ENCODE measurements at regions not wholly inside any gene's neighbourhood (a gene's known extent, or its start where the extent isn't known, plus 50 kb on each side); places are given as distances from the start of the nearest gene placed in this dataset.

- no peak overlapping the region for H2BK15ac ChIP-seq (ENCODE audit: low read depth, low read length)
- H3K27me3 Mint-ChIP-seq (ENCODE audit: low read depth) = no peaks in the 10 kb centered on the region
- no peak overlapping the region for H3K27ac ChIP-seq (ENCODE audit: insufficient read length, low read depth, low read length)
- H4K20me1 ChIP-seq (ENCODE audit: control insufficient read depth, insufficient read depth, insufficient read length) = no peaks in the 10 kb centered on the region
- no CpG with 5 or more reads among the region's 3 CpGs for WGBS (ENCODE audit: extremely low coverage, insufficient read length, low lambda C conversion rate)
- H2BK120ac ChIP-seq (ENCODE audit: low read depth, low read length, poor library complexity, severe bottlenecking) = no peak overlapping the region
- no peak overlapping the region for H3K9ac ChIP-seq (ENCODE audit: extremely low read depth, insufficient read length, low read length)
- no peak for DNase-seq
- H3K23me2 ChIP-seq (ENCODE audit: insufficient read length, low read depth, low read length, poor library complexity, severe bottlenecking) = no peaks in the 10 kb centered on the region
- no peaks in the 10 kb centered on the region for H3K79me1 ChIP-seq (ENCODE audit: insufficient read depth, low read depth, low read length, poor library complexity, severe bottlenecking)
- H3K4ac ChIP-seq (ENCODE audit: low read depth, low read length) = no peak overlapping the region
- no peaks in the 10 kb centered on the region for H3K79me2 ChIP-seq (ENCODE audit: insufficient read depth, low read length)
- H3K4me1 ChIP-seq (ENCODE audit: insufficient read depth, low read length) = no peaks in the 10 kb centered on the region
- no peak overlapping the region for H3T11ph ChIP-seq (ENCODE audit: low read length)
- no peak overlapping the region for H2BK12ac ChIP-seq (ENCODE audit: insufficient read length, low read depth, low read length)
- no peak overlapping the region for H4K8ac ChIP-seq (replicated peaks; ENCODE audit: insufficient read length, low read depth, low read length)
- no peak overlapping the region for H2BK5ac ChIP-seq (ENCODE audit: insufficient read length, low read length)
- no peak overlapping the region for H4K91ac ChIP-seq (ENCODE audit: insufficient read length, low read depth, low read length)
- H2BK20ac ChIP-seq (ENCODE audit: low read depth, low read length, poor library complexity, severe bottlenecking) = no peak overlapping the region
- no peak overlapping the region for H3K14ac ChIP-seq (ENCODE audit: insufficient read depth, low read length)
- H3K18ac ChIP-seq (ENCODE audit: insufficient read length, low read depth, low read length) = no peak overlapping the region
- no peaks in the 10 kb centered on the region for H3K9me3 ChIP-seq (ENCODE audit: control insufficient read depth, low read depth, low read length)
- TF ChIP-seq, protein P1, sequence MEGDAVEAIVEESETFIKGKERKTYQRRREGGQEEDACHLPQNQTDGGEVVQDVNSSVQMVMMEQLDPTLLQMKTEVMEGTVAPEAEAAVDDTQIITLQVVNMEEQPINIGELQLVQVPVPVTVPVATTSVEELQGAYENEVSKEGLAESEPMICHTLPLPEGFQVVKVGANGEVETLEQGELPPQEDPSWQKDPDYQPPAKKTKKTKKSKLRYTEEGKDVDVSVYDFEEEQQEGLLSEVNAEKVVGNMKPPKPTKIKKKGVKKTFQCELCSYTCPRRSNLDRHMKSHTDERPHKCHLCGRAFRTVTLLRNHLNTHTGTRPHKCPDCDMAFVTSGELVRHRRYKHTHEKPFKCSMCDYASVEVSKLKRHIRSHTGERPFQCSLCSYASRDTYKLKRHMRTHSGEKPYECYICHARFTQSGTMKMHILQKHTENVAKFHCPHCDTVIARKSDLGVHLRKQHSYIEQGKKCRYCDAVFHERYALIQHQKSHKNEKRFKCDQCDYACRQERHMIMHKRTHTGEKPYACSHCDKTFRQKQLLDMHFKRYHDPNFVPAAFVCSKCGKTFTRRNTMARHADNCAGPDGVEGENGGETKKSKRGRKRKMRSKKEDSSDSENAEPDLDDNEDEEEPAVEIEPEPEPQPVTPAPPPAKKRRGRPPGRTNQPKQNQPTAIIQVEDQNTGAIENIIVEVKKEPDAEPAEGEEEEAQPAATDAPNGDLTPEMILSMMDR (conservative IDR thresholded peaks at IDR 0.05) = no peak
- no peak overlapping the region for H2AK5ac ChIP-seq (ENCODE audit: insufficient read length, low read length)
- no peak overlapping the region for H3K56ac ChIP-seq (ENCODE audit: insufficient read length, low read depth, low read length)
- no peak overlapping the region for H3K4me3 Mint-ChIP-seq
- no peak overlapping the region for H3K27ac Mint-ChIP-seq
- no peaks in the 10 kb centered on the region for H3K36me3 Mint-ChIP-seq (ENCODE audit: insufficient read depth in 1 of 3, low read depth in 3 of 3)
- peaks cover 0 to 2% of the 10 kb centered on the region in 2 experiments; a peak in 1 of 4 replicates for H3K4me1 Mint-ChIP-seq
- no peak overlapping the region for H3K23ac ChIP-seq (ENCODE audit: insufficient read length, low read depth, low read length)
- no peak overlapping the region for H3K4me2 ChIP-seq (ENCODE audit: insufficient read depth, insufficient read length, low read length)
- H2AFZ ChIP-seq (ENCODE audit: low read length) = no peak overlapping the region
- no peaks in the 10 kb centered on the region for H3K9me3 Mint-ChIP-seq
- H4K5ac ChIP-seq (ENCODE audit: insufficient read length, low read depth, low read length) = no peak overlapping the region
- no peaks in the 10 kb centered on the region for H3K27me3 ChIP-seq (ENCODE audit: insufficient read depth, low read length)
Observed at GRCh38 chr15:45799508-45799907, 164.7 kb downstream of the SQOR start.

Data from H9 (cell line).